ENCODE measurements at regions not wholly inside any gene's neighbourhood (a gene's known extent, or its start where the extent isn't known, plus 50 kb on each side); places are given as distances from the start of the nearest gene placed in this dataset.

DNA sequence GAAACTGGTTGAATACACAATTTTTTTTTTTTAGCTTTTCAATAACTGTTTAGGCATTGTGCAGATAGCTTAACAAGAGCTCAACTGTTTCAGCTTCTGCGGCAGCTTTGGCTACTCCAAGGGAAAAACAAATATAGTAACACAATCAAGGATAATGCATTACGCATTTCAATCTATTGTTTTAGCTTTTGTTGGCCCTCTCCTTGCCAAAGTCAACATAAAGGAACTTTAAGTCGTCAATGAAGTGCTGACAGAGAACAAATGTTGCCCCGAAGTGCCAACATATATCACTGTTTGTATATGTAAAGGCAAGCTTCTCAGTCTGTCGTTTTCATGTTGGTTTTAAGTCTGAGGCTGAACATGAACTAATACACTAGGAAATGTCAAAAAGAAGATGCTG, 1087.4 kb upstream of the FLRT2 start:
- DNase-seq (ENCODE audit: low spot score): no peak
- in situ Hi-C loops (cut with MboI; ENCODE audit: low sequenced_read_pairs, unreplicated experiment): no loop called here
- TF ChIP-seq, protein P1, sequence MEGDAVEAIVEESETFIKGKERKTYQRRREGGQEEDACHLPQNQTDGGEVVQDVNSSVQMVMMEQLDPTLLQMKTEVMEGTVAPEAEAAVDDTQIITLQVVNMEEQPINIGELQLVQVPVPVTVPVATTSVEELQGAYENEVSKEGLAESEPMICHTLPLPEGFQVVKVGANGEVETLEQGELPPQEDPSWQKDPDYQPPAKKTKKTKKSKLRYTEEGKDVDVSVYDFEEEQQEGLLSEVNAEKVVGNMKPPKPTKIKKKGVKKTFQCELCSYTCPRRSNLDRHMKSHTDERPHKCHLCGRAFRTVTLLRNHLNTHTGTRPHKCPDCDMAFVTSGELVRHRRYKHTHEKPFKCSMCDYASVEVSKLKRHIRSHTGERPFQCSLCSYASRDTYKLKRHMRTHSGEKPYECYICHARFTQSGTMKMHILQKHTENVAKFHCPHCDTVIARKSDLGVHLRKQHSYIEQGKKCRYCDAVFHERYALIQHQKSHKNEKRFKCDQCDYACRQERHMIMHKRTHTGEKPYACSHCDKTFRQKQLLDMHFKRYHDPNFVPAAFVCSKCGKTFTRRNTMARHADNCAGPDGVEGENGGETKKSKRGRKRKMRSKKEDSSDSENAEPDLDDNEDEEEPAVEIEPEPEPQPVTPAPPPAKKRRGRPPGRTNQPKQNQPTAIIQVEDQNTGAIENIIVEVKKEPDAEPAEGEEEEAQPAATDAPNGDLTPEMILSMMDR (IDR thresholded peaks at IDR 0.05; ENCODE audit: borderline replicate concordance, control extremely low read depth, extremely low read depth, insufficient read depth, missing control alignments): no peak

DNA sequence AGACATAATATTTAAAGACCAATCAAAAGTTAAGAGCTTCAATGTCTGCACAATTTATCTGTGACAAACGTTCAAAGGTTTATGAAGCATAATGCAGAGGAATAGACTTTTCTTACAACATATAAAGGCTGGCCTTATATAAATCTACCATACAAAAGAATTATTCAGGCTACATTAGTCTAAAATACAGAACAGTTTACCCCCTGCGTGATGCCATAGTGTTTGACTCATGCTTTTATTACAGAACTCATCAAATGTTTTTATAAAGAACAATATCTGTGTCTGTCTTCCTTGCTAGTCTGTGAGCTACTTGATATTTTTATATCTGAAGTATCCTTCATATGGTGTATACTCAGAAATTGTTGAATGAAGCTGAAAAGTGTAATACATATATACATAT, 1084.5 kb upstream of the FLRT2 start:
- in situ Hi-C loops (cut with MboI; ENCODE audit: low sequenced_read_pairs, unreplicated experiment): no loop called here
- no peak for DNase-seq (ENCODE audit: low spot score)
- TF ChIP-seq, protein P1 (IDR thresholded peaks at IDR 0.05; ENCODE audit: borderline replicate concordance, control extremely low read depth, extremely low read depth, insufficient read depth, missing control alignments): no peak

DNA sequence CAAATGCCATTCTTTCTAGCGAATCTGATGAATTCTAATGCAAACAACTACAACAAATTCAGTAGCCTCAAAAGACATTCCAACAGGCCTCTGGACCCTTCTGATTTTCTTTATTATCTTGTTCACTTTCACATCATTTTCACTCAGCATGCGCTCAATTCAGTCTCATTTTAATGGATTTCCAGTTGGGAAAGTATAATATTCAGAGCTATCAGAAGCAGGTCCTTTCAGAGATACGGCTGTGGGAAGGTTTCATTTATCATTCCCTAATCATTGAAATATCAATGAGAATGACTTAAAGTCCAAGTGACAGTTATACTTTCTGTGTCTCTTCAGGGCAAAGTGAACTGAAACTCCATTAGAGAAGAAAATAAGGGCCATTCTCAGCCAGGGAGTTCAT, 1083.7 kb upstream of the FLRT2 start:
- in situ Hi-C loops (cut with MboI; ENCODE audit: low sequenced_read_pairs, unreplicated experiment): no loop called here
- TF ChIP-seq, protein P1 (IDR thresholded peaks at IDR 0.05; ENCODE audit: borderline replicate concordance, control extremely low read depth, extremely low read depth, insufficient read depth, missing control alignments): no peak
- DNase-seq (ENCODE audit: low spot score): no peak

DNA sequence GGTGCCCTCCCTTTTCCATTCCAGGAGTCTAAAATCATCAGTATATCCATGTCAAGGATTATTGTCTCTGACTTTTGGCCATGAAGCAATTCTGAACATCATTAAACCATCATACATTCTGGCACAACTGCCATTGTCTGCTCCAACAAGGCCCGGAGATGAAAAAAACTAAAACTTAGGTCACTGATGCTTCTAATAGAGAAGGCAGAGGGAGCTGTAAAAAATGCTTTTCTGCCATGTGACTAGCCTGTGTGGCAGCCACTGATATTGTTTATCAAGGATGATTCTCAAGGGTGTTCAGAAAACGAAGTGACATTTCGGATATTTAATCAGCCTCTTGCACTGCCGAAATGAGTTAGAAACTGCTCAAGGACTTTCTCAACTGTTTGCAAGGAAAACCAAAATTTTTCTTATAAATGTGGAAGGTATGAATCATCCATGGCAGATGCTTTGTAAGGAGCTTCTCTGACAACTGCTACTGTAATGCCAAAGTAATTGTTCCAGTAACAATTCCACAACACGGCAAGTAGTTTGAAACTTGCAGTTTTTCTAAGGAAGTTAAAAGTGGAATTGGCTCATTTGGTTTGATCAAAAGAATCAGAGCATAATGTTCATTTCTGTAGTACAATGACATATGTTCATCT, 1076.5 kb upstream of the FLRT2 start:
- in situ Hi-C loops (cut with MboI; ENCODE audit: low sequenced_read_pairs, unreplicated experiment): no loop called here
- DNase-seq (ENCODE audit: low spot score): no peak
- TF ChIP-seq, protein P1 (IDR thresholded peaks at IDR 0.05; ENCODE audit: borderline replicate concordance, control extremely low read depth, extremely low read depth, insufficient read depth, missing control alignments): no peak

DNA sequence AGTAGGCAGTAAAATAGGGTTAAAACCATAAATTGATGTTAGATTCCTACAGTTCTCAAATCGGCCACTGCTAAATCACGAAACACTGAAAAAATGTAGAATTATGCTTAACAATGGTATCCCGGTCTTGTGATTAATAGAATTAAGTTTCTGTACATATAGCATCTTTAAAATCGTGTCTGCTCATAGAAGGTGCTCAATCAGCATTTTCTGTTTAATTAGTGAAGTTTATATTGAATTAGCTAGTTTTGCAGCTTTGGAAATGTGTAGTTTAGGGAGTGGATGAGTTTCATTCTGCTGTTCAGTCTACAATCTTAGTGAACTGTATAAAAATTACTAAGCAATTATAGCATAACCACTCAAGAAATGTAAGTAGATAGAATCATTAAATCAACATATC, 1075.8 kb upstream of the FLRT2 start:
- TF ChIP-seq, protein P1 (IDR thresholded peaks at IDR 0.05; ENCODE audit: borderline replicate concordance, control extremely low read depth, extremely low read depth, insufficient read depth, missing control alignments): no peak
- no peak for DNase-seq (ENCODE audit: low spot score)
- in situ Hi-C loops (cut with MboI; ENCODE audit: low sequenced_read_pairs, unreplicated experiment): no loop called here

DNA sequence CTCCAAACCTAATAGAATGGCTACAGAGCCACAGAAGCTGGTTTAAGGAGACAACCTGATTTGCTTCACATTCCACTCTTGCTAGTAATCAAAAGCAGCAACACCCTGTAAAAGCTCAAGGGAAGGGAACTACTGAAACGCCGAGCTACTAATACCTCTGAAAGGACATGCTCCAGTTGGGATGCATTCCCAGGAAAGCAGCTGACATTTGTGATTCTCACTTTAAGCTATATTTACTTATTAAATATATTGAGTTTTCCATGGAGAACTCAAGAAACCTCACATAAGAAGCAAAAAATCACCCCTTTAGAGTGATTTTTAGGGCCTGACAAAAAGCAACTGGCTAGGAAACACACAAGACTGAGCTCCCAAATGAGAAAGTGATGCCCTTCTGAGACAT, 1073.0 kb upstream of the FLRT2 start:
- TF ChIP-seq, protein P1 (IDR thresholded peaks at IDR 0.05; ENCODE audit: borderline replicate concordance, control extremely low read depth, extremely low read depth, insufficient read depth, missing control alignments): no peak
- in situ Hi-C loops (cut with MboI; ENCODE audit: low sequenced_read_pairs, unreplicated experiment): no loop called here
- no peak for DNase-seq (ENCODE audit: low spot score)

Data from GM13976 (cell line).